Middle frontal gyrus (tissue), 1 donor: ENCODE measurements at regions not wholly inside any gene's neighbourhood (a gene's known extent, or its start where the extent isn't known, plus 50 kb on each side); places are given as distances from the start of the nearest gene placed in this dataset.
"Not testable (repeated sequence)": the region's sequence is repeated elsewhere in the genome, so short reads cannot be mapped to it uniquely, and the experiment has no call there.

Source experiments
- DNase-seq: peaks from one replicate; pipeline ENCODE4 v3.0.0-alpha.2; 2015; ENCODE audit warnings: low spot score; ENCODE audit errors: extremely low spot score

- DNase-seq = no peak
Measured at GRCh38 chr5:42950116-42950455, 90.0 kb downstream of the ANXA2R start.

DNA sequence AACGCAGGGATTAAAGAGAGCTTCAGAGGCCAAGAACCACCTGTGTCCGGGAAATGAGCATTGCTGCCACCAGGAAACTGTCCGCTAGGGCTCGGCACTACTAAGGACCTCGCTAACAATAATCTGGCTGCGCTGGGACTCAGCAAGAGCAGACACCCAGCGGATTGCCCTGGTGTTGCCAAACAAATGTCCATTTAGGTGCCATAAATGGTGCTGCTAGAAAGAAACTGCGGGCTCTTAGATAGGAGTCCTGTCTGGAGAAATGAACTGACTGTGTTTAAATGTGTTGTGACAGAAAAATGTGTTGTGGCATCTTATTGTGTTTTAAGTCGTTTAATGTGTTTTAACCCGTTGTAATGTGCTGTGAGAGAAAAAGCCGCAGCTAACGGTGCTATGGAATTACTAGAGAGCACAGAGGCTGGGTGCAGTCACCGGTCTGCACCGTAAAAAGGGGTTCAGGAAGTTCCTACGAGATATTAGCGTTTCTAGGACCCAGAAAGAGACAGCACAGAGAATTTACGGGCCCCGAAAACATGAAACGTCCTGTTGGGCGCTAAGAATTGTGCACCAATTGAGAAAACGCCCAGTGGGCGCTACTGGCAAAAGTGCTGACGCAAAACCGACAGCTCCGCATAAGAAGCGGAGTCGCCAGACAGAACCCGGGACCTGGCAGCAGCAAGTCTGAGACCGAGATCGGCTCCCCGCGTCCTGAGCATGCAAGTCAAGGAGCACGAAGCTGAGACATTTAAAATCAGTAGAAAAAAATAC is 90.6 kb downstream of the ANXA2R start:
- no peak for DNase-seq

GRCh38 chr5:42948961-42949347 is 91.2 kb downstream of the ANXA2R start:
- DNase-seq = no peak

DNA sequence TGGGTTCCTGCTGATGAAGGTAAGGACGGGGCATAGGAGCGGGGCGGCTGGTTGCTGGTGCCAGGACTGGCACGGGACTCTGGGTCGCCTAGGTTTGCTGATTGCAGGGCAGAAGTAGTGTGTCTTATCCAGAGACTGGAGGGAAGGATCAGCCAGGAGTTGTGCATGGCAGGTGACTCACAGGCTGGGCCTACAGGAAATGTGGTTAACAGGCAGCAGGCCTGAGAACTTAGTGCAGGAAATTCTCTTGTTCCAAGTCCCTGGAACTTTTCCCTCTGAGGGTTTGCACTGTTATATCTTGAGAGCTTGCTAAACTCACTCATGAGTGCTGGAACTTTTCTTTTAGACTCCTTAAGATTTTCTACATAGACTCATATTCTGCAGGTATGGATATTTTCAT is 95.1 kb downstream of the ANXA2R start:
- no peak for DNase-seq

- DNase-seq = no peak
Measured at GRCh38 chr5:42943931-42944631, 96.0 kb downstream of the ANXA2R start.

DNA sequence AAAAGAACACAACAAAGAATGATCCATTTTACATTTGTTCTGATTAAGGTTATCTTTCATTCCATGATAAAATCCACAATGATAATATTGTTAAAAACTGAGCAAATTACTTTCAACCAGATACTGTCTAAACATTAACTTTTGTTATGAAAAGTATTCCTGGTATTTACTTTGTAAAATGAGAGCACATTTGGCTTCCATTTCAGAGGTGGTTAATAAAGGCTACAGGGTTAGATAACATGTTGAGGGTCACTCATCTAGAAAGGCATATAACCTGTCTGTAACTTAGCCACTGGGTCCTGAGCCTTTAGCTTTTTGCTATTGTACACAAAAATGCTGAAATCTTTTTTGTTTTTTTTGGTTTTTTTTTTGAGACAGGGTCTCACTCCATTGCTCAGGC is 99.3 kb downstream of the ANXA2R start:
- no peak for DNase-seq

- not testable (repeated sequence) for DNase-seq
Measured at GRCh38 chr5:42932011-42932410, 108.1 kb downstream of the ANXA2R start.

GRCh38 chr5:42931451-42931850 is 108.7 kb downstream of the ANXA2R start:
- DNase-seq = not testable (repeated sequence)

- DNase-seq = no peak
Measured at GRCh38 chr5:42930934-42931333, 109.2 kb downstream of the ANXA2R start.

GRCh38 chr5:42929871-42930270 is 110.2 kb downstream of the ANXA2R start:
- no peak for DNase-seq

DNA sequence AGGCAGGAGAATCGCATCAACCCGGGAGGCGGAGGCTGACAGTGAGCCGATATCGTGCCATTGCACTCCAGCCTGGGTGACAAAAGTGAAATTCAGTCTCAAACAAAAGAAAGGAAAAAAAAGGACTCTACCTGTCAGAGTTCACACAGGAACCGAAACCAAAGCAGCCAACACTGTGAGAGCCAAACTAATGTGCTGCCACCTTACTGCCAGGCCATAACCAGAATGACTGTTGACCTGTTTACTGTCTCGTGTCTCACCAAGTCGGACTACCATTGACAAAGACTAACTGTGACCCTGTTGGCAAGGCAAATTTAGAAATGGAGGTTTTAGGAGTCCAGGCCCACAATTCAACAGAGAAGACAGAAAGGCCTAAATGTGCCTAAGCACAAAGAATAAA is 112.4 kb downstream of the ANXA2R start:
- DNase-seq = no peak

GRCh38 chr5:42924686-42925085 is 113.0 kb upstream of the SELENOP start:
- DNase-seq = no peak

- no peak for DNase-seq
Measured at GRCh38 chr5:42924226-42924625, 112.5 kb upstream of the SELENOP start.

- DNase-seq = no peak
Measured at GRCh38 chr5:42923710-42924109, 112.0 kb upstream of the SELENOP start.

DNA sequence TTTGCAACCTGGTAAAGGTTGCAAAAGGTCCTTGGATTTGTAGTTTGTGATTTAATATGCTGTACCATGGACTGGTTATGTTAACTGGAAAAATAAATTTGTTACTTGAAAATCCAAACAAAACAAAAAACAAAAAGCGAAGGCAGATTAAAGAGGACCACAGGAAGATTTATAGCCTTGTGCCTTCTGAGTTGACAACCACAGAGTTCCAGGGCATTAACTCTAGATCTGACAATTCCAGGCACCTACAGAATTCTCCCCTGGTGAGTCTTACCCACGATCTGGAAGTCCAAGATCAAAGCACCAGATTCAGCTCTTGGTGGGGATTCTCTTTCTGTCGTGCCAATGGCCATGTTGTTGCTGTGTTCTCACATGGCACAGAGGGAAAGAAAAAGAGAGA is 107.9 kb upstream of the SELENOP start:
- no peak for DNase-seq

GRCh38 chr5:42915306-42915866 is 103.7 kb upstream of the SELENOP start:
- DNase-seq = no peak

GRCh38 chr5:42912184-42912798 is 100.6 kb upstream of the SELENOP start:
- no peak for DNase-seq

- DNase-seq = peak; percentile 84
Measured at GRCh38 chr5:42908509-42909488, 97.1 kb upstream of the SELENOP start.

DNA sequence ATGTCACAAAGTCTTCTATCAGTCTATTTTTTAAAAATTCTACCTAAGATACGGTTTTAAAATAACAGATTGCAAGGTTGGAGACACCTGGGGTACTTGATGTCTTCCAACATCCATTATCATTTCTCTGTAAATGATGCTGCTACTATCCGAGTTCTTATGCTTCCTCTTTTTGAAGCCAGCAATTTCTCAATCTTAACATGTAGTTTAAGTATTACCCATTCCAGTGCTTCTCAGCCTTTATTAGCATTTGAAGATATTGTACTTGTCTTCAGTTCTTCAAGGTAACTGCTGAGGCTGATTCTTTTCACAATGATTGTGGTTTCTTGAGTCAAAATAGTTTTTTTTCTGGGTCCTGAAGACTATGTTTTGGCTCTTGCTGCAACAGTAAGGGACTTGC is 96.4 kb upstream of the SELENOP start:
- DNase-seq = no peak

- DNase-seq = no peak
Measured at GRCh38 chr5:42905827-42906226, 94.1 kb upstream of the SELENOP start.

- DNase-seq = no peak
Measured at GRCh38 chr5:42900734-42901133, 89.0 kb upstream of the SELENOP start.
